ENCODE measurements at regions not wholly inside any gene's neighbourhood (a gene's known extent, or its start where the extent isn't known, plus 50 kb on each side); places are given as distances from the start of the nearest gene placed in this dataset.

DNA sequence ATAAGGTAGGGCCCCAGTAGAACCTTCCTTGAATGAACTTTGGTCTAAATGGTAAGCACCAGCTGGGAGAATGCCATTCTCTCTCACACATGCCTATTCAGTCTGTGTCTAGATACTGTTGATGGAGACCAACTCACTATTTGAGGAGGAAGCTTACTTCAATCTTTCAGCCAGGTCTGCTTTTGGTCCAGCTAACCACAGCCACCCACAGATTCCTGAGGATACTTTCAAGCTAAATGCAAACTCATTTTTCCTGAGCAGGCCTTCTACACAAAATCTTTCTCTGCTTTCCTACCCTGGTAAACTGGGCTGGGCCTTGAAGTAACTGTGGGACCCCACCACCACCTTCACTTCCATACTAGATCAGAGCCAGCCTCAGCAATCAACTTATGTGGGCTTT lies 76.9 kb upstream of the KLF3 start:
- TF ChIP-seq EZH2phosphoT487 (conservative IDR thresholded peaks at IDR 0.05; ENCODE audit: low read length): no peak
- TF ChIP-seq, protein P1, sequence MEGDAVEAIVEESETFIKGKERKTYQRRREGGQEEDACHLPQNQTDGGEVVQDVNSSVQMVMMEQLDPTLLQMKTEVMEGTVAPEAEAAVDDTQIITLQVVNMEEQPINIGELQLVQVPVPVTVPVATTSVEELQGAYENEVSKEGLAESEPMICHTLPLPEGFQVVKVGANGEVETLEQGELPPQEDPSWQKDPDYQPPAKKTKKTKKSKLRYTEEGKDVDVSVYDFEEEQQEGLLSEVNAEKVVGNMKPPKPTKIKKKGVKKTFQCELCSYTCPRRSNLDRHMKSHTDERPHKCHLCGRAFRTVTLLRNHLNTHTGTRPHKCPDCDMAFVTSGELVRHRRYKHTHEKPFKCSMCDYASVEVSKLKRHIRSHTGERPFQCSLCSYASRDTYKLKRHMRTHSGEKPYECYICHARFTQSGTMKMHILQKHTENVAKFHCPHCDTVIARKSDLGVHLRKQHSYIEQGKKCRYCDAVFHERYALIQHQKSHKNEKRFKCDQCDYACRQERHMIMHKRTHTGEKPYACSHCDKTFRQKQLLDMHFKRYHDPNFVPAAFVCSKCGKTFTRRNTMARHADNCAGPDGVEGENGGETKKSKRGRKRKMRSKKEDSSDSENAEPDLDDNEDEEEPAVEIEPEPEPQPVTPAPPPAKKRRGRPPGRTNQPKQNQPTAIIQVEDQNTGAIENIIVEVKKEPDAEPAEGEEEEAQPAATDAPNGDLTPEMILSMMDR (IDR thresholded peaks at IDR 0.05; ENCODE audit: insufficient read depth, low read length, poor library complexity, severe bottlenecking): no peak

Measured in SU-DHL-6 (cell line).